A673 (cell line): ENCODE measurements at regions not wholly inside any gene's neighbourhood (a gene's known extent, or its start where the extent isn't known, plus 50 kb on each side); places are given as distances from the start of the nearest gene placed in this dataset.

ENCODE experiments used
- BruUV-seq: library from RNA; stranded (reverse); fragments of 400-500 nt; replicated peaks from 2 replicates; lab custom pipeline; 2021; lab: Mats Ljungman, UMichigan
- CTCF ChIA-PET: fragments of 300-600 bp; sonication (Branson Sonifier 250); formaldehyde crosslinking; loops from one replicate; lab custom pipeline; 2022; ENCODE audit warnings: antibody characterized with exemption; lab: Charles Lee
- POLR2A ChIA-PET: fragments of 300-600 bp; sonication (Branson Sonifier 250); formaldehyde crosslinking; loops from one replicate; lab custom pipeline; 2022; ENCODE audit warnings: antibody characterized with exemption; ENCODE audit not compliant: low non-redundant PET; lab: Charles Lee
- DNase-seq: peaks from one replicate; pipeline ENCODE4 v3.0.0-alpha.2; 2015; ENCODE audit warnings: low spot score
- H3K27ac ChIP-seq: fragments of 200-600 bp; sonication (generic); 2 replicates; pipeline ENCODE4 v1.5.1; 2016; ENCODE audit warnings: mixed run types, low read depth, mild to moderate bottlenecking, mixed read lengths, antibody characterized with exemption, low read length; ENCODE audit not compliant: poor library complexity, severe bottlenecking
- H3K27me3 ChIP-seq: fragments of 200-600 bp; sonication (generic); replicated peaks from 2 replicates; pipeline ENCODE4 v1.6.1; 2017; ENCODE audit warnings: mixed run types, low read depth, mild to moderate bottlenecking, mixed read lengths, antibody characterized with exemption, low read length; ENCODE audit not compliant: insufficient read depth, poor library complexity
- H3K36me3 ChIP-seq: fragments of 200-600 bp; sonication (generic); 2 replicates; pipeline ENCODE4 v1.6.1; 2016; ENCODE audit warnings: mixed run types, mild to moderate bottlenecking, mixed read lengths, antibody characterized with exemption, low read length; ENCODE audit not compliant: insufficient read depth, poor library complexity, severe bottlenecking
- H3K4me1 ChIP-seq: fragments of 200-600 bp; sonication (generic); 2 replicates; pipeline ENCODE4 v1.6.1; 2017; ENCODE audit warnings: mixed run types, mild to moderate bottlenecking, mixed read lengths, antibody characterized with exemption, low read length; ENCODE audit not compliant: insufficient read depth, poor library complexity, severe bottlenecking
- H3K4me3 ChIP-seq: fragments of 200-600 bp; sonication (generic); 2 replicates; pipeline ENCODE4 v1.5.1; 2016; ENCODE audit warnings: low read depth, mixed run types, mild to moderate bottlenecking, mixed read lengths, low read length; ENCODE audit not compliant: poor library complexity, severe bottlenecking
- H3K9me3 ChIP-seq: fragments of 200-600 bp; sonication (generic); 2 replicates; pipeline ENCODE4 v1.6.1; 2016; ENCODE audit warnings: mixed run types, low read depth, mild to moderate bottlenecking, mixed read lengths, antibody characterized with exemption, low read length; ENCODE audit not compliant: poor library complexity, severe bottlenecking
- CTCF ChIP-seq: fragments of 300-800, 200-600 bp; sonication (generic); conservative IDR thresholded peaks from 2 replicates; pipeline ENCODE4 v1.5.1; 2017; ENCODE audit warnings: low read depth, mild to moderate bottlenecking, antibody characterized with exemption, low read length, moderate library complexity, mixed read lengths
- EZH2 ChIP-seq: fragments of 200-600 bp; sonication (generic); IDR thresholded peaks from 2 replicates; pipeline ENCODE4 v1.6.1; 2017; ENCODE audit warnings: borderline replicate concordance, low read depth, mild to moderate bottlenecking, mixed read lengths, antibody characterized with exemption, low read length; ENCODE audit not compliant: poor library complexity, severe bottlenecking
- intact Hi-C: fragments of 100-400 bp; cut with micrococcal nuclease; formaldehyde crosslinking; loops from one replicate; pipeline ENCODE4 v1.10.0; 2022; ENCODE audit not compliant: unreplicated experiment

GRCh38 chrX:149114874-149115273 lies 390.2 kb downstream of the IDS start:
- Histone ChIP-seq H3K27me3 (no peaks in the 10 kb centered on the region), H3K4me1 (no peaks in the 10 kb centered on the region), H3K36me3 (no peaks in the 10 kb centered on the region), H3K4me3 (no peak overlapping the region), H3K27ac (no peak overlapping the region), H3K9me3 (no peaks in the 10 kb centered on the region)
- CTCF ChIA-PET: no interaction called here
- DNase-seq: no peak
- intact Hi-C loops: no loop called here
- POLR2A ChIA-PET: no interaction called here
- BruUV-seq: no TSS peak
- no peak for TF ChIP-seq EZH2
- no peak for TF ChIP-seq CTCF

- no peak for TF ChIP-seq EZH2
- no peak for TF ChIP-seq CTCF
- Histone ChIP-seq H3K9me3 (no peaks in the 10 kb centered on the region), H3K4me3 (no peak overlapping the region), H3K4me1 (no peaks in the 10 kb centered on the region), H3K36me3 (no peaks in the 10 kb centered on the region), H3K27ac (no peak overlapping the region), H3K27me3 (no peaks in the 10 kb centered on the region)
- DNase-seq: no peak
- intact Hi-C loops: no loop called here
- no TSS peak for BruUV-seq
- ChIA-PET POLR2A (no interaction called here), CTCF (no interaction called here)
These were observed 391.1 kb downstream of the IDS start for GRCh38 chrX:149114001-149114400.

- TF ChIP-seq EZH2 (no peak), CTCF (no peak)
- H3K27ac ChIP-seq: no peak overlapping the region
- H3K4me3 ChIP-seq: no peak overlapping the region
- no peaks in the 10 kb centered on the region for H3K4me1 ChIP-seq
- POLR2A ChIA-PET: no interaction called here
- CTCF ChIA-PET: no interaction called here
- H3K27me3 ChIP-seq: no peaks in the 10 kb centered on the region
- no peaks in the 10 kb centered on the region for H3K9me3 ChIP-seq
- BruUV-seq: no TSS peak
- H3K36me3 ChIP-seq: no peaks in the 10 kb centered on the region
- intact Hi-C loops: no loop called here
- no peak for DNase-seq
These were observed 407.3 kb downstream of the IDS start for GRCh38 chrX:149097786-149098185.
